Sigmoid colon (tissue), 4 donors: ENCODE measurements at regions not wholly inside any gene's neighbourhood (a gene's known extent, or its start where the extent isn't known, plus 50 kb on each side); places are given as distances from the start of the nearest gene placed in this dataset.

ENCODE experiments used
- CTCF ChIP-seq, 4 experiments: fragments of 450-650 bp in 3 of 4; fragments of 200-600 bp in 1 of 4; IDR thresholded peaks; one replicate each; pipeline ENCODE4 v1.5.1; 2016 to 2019; ENCODE audit warnings: antibody characterized with exemption in 4 of 4, mild to moderate bottlenecking in 3 of 4, moderate library complexity in 2 of 4
- EP300 ChIP-seq, 4 donors: sonication (generic); formaldehyde crosslinking; IDR thresholded peaks; one replicate each; pipeline ENCODE4 v1.6.1; 2017; ENCODE audit warnings: antibody characterized with exemption in 4 of 4
- POLR2A ChIP-seq, 2 donors: fragments of 450-650 bp; IDR thresholded peaks; one replicate each; pipeline ENCODE4 v1.6.1; 2016; ENCODE audit warnings: antibody characterized with exemption in 2 of 2, mild to moderate bottlenecking in 2 of 2, moderate library complexity in 2 of 2
- POLR2AphosphoS5 ChIP-seq, 4 donors: sonication (generic); formaldehyde crosslinking; IDR thresholded peaks; one replicate each; pipeline ENCODE4 v1.6.1; 2017; ENCODE audit warnings: antibody characterized with exemption in 4 of 4

- TF ChIP-seq POLR2A (IDR thresholded peaks at IDR 0.05) (no peak), CTCF (IDR thresholded peaks at IDR 0.05) (no peak), POLR2AphosphoS5 (IDR thresholded peaks at IDR 0.05) (no peak), EP300 (IDR thresholded peaks at IDR 0.05) (no peak)
Measured at GRCh38 chr18:30150586-30151250, 891.8 kb downstream of the DSC3 start.
